ENCODE measurements at regions not wholly inside any gene's neighbourhood (a gene's known extent, or its start where the extent isn't known, plus 50 kb on each side); places are given as distances from the start of the nearest gene placed in this dataset.

DNA sequence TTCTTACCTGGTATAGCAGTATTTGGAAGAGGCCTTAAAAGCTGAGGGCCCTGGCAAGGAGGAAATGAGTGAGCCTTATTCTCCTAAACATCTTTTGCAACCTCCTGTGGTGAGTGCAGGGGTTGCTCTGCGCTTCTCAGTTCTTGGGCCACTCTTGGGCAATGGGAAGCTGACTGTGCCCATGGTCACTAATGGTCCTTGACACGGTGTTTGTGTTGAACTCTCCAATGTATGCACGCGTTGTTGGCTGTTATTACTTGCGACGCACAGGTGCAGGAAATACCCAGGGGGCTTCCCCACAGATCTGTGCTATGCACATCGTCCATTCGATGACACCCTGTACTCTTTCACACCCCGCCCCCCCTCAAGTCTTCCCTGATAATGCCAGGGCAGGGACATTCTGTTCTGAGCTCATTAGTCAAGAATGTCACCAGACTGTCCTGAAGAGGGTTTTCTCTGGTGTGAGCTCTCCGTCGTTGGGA, 79.7 kb downstream of the EDN1 start:
- no peaks in the 10 kb centered on the region for H3K36me3 ChIP-seq
- no peak overlapping the region for H3K4me3 ChIP-seq
- H3K27ac ChIP-seq, result no peak overlapping the region
- DNase-seq, result no peak
- intact Hi-C loops (cut with DNase I), result no loop called here
- H3K9me3 ChIP-seq, result no peaks in the 10 kb centered on the region
- H3K27me3 ChIP-seq, result no peaks in the 10 kb centered on the region
- H3K4me1 ChIP-seq, result no peaks in the 10 kb centered on the region
- no peak overlapping the region for H3K9ac ChIP-seq (ENCODE audit: low read depth in 2 of 2, low read length in 2 of 2)
- TF ChIP-seq, protein P1, sequence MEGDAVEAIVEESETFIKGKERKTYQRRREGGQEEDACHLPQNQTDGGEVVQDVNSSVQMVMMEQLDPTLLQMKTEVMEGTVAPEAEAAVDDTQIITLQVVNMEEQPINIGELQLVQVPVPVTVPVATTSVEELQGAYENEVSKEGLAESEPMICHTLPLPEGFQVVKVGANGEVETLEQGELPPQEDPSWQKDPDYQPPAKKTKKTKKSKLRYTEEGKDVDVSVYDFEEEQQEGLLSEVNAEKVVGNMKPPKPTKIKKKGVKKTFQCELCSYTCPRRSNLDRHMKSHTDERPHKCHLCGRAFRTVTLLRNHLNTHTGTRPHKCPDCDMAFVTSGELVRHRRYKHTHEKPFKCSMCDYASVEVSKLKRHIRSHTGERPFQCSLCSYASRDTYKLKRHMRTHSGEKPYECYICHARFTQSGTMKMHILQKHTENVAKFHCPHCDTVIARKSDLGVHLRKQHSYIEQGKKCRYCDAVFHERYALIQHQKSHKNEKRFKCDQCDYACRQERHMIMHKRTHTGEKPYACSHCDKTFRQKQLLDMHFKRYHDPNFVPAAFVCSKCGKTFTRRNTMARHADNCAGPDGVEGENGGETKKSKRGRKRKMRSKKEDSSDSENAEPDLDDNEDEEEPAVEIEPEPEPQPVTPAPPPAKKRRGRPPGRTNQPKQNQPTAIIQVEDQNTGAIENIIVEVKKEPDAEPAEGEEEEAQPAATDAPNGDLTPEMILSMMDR (IDR thresholded peaks at IDR 0.05), result no peak

DNA sequence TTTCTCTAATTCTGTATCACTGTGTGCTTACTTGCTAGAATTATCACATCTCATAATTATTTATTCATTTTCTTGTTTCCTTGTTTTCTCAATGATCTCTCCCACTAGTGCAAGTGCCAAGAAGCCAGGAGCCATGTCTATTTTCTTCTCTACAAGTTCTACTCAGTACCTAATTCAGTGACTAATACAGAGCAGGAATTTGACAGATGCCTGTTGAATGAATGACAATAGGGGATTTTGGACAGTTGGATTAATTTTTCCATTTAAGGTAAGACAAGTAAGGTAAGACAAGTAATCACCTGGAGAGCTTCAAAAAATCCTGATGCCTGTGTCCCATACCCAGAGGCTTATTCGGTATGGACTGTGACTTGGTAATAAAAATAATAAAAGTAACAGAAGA, 81.0 kb downstream of the EDN1 start:
- intact Hi-C loops (cut with DNase I), result no loop called here
- H3K4me3 ChIP-seq, result no peak overlapping the region
- H3K27ac ChIP-seq, result peak overlapping the region; percentile 60
- no peaks in the 10 kb centered on the region for H3K9me3 ChIP-seq
- H3K4me1 ChIP-seq, result no peaks in the 10 kb centered on the region
- H3K36me3 ChIP-seq, result no peaks in the 10 kb centered on the region
- H3K27me3 ChIP-seq, result no peaks in the 10 kb centered on the region
- no peak for DNase-seq
- no peak overlapping the region for H3K9ac ChIP-seq (ENCODE audit: low read depth in 2 of 2, low read length in 2 of 2)
- TF ChIP-seq, protein P1 (IDR thresholded peaks at IDR 0.05), result no peak

DNA sequence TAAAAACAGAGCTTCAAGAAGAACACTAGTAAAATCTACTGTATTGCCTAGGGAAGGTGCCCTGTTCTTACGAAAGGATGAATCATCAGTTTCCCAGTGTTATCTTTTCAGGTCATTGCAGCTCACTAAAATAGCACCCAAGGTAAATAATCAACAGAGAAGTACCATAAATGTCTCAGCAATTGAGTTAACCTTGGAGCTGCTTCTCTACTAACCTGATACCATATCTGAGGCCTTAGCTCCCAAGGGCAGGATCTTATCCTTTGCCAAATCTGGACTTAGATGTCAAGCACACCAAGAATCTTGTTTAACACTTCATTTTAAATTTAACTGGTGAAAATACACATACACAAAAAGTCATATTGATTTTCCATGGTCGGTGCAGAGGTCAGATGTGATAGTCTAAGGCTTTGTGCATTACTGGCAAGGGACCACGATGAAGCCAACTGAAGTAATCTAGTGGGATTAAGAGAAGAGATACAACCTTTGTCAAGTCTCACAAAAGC, 81.5 kb downstream of the EDN1 start:
- Histone ChIP-seq H3K27ac (peak overlapping the region; percentile 60), H3K9me3 (no peaks in the 10 kb centered on the region), H3K27me3 (no peaks in the 10 kb centered on the region), H3K36me3 (no peaks in the 10 kb centered on the region), H3K4me1 (no peaks in the 10 kb centered on the region), H3K4me3 (no peak overlapping the region), H3K9ac (ENCODE audit: low read depth in 2 of 2, low read length in 2 of 2) (no peak overlapping the region)
- DNase-seq, result no peak
- intact Hi-C loops (cut with DNase I), result no loop called here
- TF ChIP-seq, protein P1 (IDR thresholded peaks at IDR 0.05), result no peak

DNA sequence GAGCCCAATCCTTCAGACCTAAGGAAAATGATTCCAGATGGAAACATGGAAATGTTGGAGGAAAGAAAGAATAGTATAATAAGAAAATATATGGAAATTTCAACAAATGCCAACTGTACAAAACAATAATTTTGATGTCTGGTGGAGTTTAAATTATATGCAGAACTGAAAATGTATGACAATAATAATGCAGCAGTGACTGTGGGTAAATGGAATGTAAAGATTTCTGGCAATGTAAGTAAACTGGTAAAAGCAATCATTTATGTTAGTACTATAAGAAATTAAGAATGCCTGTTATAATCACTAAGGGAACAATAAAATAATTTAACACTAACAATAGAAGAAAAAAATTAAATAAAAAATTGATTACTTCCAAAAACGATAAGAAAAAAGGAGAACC, 89.0 kb downstream of the EDN1 start:
- Histone ChIP-seq H3K4me1 (no peaks in the 10 kb centered on the region), H3K36me3 (no peaks in the 10 kb centered on the region), H3K27me3 (no peaks in the 10 kb centered on the region), H3K9me3 (no peaks in the 10 kb centered on the region), H3K4me3 (no peak overlapping the region), H3K27ac (no peak overlapping the region), H3K9ac (ENCODE audit: low read depth in 2 of 2, low read length in 2 of 2) (no peak overlapping the region)
- TF ChIP-seq, protein P1 (IDR thresholded peaks at IDR 0.05), result no peak
- DNase-seq, result no peak
- intact Hi-C loops (cut with DNase I), result no loop called here

DNA sequence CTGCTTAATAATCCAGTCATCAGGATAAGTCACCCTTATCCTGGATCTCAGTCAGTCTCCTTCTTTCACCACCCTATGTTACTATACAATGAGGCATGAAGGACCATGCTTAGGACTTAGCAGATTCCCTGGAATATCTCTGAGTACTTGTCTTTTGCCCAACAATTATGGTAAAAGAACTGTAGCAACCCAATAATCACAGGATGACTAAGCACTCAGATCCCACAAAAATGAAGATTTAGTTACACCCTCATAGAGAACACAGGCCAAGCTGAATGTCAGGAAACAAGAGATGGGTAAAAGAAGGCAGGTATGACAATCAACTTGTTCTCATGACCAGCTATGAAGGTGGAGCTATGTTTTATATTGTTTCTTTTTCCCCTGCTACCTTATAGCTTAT, 91.4 kb downstream of the EDN1 start:
- intact Hi-C loops (cut with DNase I), result no loop called here
- Histone ChIP-seq H3K4me3 (no peak overlapping the region), H3K27me3 (no peaks in the 10 kb centered on the region), H3K36me3 (no peaks in the 10 kb centered on the region), H3K4me1 (no peaks in the 10 kb centered on the region), H3K27ac (no peak overlapping the region), H3K9ac (ENCODE audit: low read depth in 2 of 2, low read length in 2 of 2) (no peak overlapping the region), H3K9me3 (no peaks in the 10 kb centered on the region)
- TF ChIP-seq, protein P1 (IDR thresholded peaks at IDR 0.05), result no peak
- no peak for DNase-seq
